ENCODE measurements at regions not wholly inside any gene's neighbourhood (a gene's known extent, or its start where the extent isn't known, plus 50 kb on each side); places are given as distances from the start of the nearest gene placed in this dataset.

GRCh38 chr11:111018566-111018965 lies 227.0 kb upstream of the POU2AF2 start:
- no peaks in the 10 kb centered on the region for H3K36me3 Mint-ChIP-seq (ENCODE audit: unreplicated experiment)
- peaks cover 17% of the 10 kb centered on the region for H3K27me3 Mint-ChIP-seq (ENCODE audit: unreplicated experiment)
- H3K9me3 Mint-ChIP-seq (ENCODE audit: unreplicated experiment), result no peaks in the 10 kb centered on the region
- H3K4me3 Mint-ChIP-seq (ENCODE audit: unreplicated experiment), result no peak overlapping the region
- no peaks in the 10 kb centered on the region for H3K4me1 Mint-ChIP-seq (ENCODE audit: unreplicated experiment)
- DNase-seq (ENCODE audit: extremely low spot score, unreplicated experiment), result no peak
- TF ChIP-seq, protein P1, sequence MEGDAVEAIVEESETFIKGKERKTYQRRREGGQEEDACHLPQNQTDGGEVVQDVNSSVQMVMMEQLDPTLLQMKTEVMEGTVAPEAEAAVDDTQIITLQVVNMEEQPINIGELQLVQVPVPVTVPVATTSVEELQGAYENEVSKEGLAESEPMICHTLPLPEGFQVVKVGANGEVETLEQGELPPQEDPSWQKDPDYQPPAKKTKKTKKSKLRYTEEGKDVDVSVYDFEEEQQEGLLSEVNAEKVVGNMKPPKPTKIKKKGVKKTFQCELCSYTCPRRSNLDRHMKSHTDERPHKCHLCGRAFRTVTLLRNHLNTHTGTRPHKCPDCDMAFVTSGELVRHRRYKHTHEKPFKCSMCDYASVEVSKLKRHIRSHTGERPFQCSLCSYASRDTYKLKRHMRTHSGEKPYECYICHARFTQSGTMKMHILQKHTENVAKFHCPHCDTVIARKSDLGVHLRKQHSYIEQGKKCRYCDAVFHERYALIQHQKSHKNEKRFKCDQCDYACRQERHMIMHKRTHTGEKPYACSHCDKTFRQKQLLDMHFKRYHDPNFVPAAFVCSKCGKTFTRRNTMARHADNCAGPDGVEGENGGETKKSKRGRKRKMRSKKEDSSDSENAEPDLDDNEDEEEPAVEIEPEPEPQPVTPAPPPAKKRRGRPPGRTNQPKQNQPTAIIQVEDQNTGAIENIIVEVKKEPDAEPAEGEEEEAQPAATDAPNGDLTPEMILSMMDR (IDR thresholded peaks at IDR 0.05), result no peak
- no peak overlapping the region for H3K27ac Mint-ChIP-seq (ENCODE audit: unreplicated experiment)

GRCh38 chr11:111012491-111012890 lies 233.0 kb upstream of the POU2AF2 start:
- H3K9me3 Mint-ChIP-seq (ENCODE audit: unreplicated experiment), result no peaks in the 10 kb centered on the region
- H3K27me3 Mint-ChIP-seq (ENCODE audit: unreplicated experiment), result peaks cover 17% of the 10 kb centered on the region
- no peak for DNase-seq (ENCODE audit: extremely low spot score, unreplicated experiment)
- no peak overlapping the region for H3K4me3 Mint-ChIP-seq (ENCODE audit: unreplicated experiment)
- TF ChIP-seq, protein P1 (IDR thresholded peaks at IDR 0.05), result no peak
- H3K27ac Mint-ChIP-seq (ENCODE audit: unreplicated experiment), result no peak overlapping the region
- no peaks in the 10 kb centered on the region for H3K36me3 Mint-ChIP-seq (ENCODE audit: unreplicated experiment)
- no peaks in the 10 kb centered on the region for H3K4me1 Mint-ChIP-seq (ENCODE audit: unreplicated experiment)

- H3K27ac Mint-ChIP-seq (ENCODE audit: unreplicated experiment), result no peak overlapping the region
- H3K4me3 Mint-ChIP-seq (ENCODE audit: unreplicated experiment), result no peak overlapping the region
- no peaks in the 10 kb centered on the region for H3K36me3 Mint-ChIP-seq (ENCODE audit: unreplicated experiment)
- no peaks in the 10 kb centered on the region for H3K9me3 Mint-ChIP-seq (ENCODE audit: unreplicated experiment)
- H3K4me1 Mint-ChIP-seq (ENCODE audit: unreplicated experiment), result no peaks in the 10 kb centered on the region
- DNase-seq (ENCODE audit: extremely low spot score, unreplicated experiment), result no peak
- peaks cover 17% of the 10 kb centered on the region for H3K27me3 Mint-ChIP-seq (ENCODE audit: unreplicated experiment)
- TF ChIP-seq, protein P1 (IDR thresholded peaks at IDR 0.05), result no peak
Observed at GRCh38 chr11:111011275-111011594, 234.3 kb upstream of the POU2AF2 start.

GRCh38 chr11:111010391-111011274 lies 234.9 kb upstream of the POU2AF2 start:
- H3K27ac Mint-ChIP-seq (ENCODE audit: unreplicated experiment), result no peak overlapping the region

DNA sequence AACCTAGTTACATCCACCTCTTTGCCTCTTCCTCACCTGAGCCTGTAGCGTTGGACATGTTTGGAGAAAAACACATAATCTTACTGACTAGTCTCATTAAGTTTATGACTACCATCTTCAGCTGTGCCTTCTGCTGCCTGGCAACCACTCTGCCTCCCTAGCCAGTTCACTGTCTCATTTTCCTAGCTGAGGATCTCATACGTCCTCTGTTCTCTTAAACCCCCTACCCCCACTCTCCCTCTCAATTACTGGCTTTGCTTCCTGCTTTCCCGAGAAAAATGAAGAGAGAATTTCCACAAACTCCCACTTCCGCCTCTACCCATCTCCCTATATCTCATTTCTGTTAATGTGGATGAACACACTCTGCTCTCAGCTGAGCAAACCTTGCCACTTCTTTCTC lies 239.3 kb upstream of the POU2AF2 start:
- Mint-ChIP-seq H3K9me3 (ENCODE audit: unreplicated experiment) (no peaks in the 10 kb centered on the region), H3K4me1 (ENCODE audit: unreplicated experiment) (peaks cover 2% of the 10 kb centered on the region), H3K36me3 (ENCODE audit: unreplicated experiment) (no peaks in the 10 kb centered on the region), H3K4me3 (ENCODE audit: unreplicated experiment) (no peak overlapping the region), H3K27ac (ENCODE audit: unreplicated experiment) (no peak overlapping the region), H3K27me3 (ENCODE audit: unreplicated experiment) (no peaks in the 10 kb centered on the region)
- TF ChIP-seq, protein P1 (IDR thresholded peaks at IDR 0.05), result no peak
- no peak for DNase-seq (ENCODE audit: extremely low spot score, unreplicated experiment)

More at GRCh38 chr11:111010391-111011274, 234.9 kb upstream of the POU2AF2 start:
- no peaks in the 10 kb centered on the region for H3K9me3 Mint-ChIP-seq (ENCODE audit: unreplicated experiment)
- H3K36me3 Mint-ChIP-seq (ENCODE audit: unreplicated experiment), result no peaks in the 10 kb centered on the region
- H3K4me1 Mint-ChIP-seq (ENCODE audit: unreplicated experiment), result no peaks in the 10 kb centered on the region
- no peak overlapping the region for H3K4me3 Mint-ChIP-seq (ENCODE audit: unreplicated experiment)
- TF ChIP-seq, protein P1 (IDR thresholded peaks at IDR 0.05), result no peak
- H3K27me3 Mint-ChIP-seq (ENCODE audit: unreplicated experiment), result peaks cover 17% of the 10 kb centered on the region
- DNase-seq (ENCODE audit: extremely low spot score, unreplicated experiment), result no peak
